Astrocyte of the cerebellum (primary cell): ENCODE measurements at regions not wholly inside any gene's neighbourhood (a gene's known extent, or its start where the extent isn't known, plus 50 kb on each side); places are given as distances from the start of the nearest gene placed in this dataset.

ENCODE experiments used
- DNase-seq: peaks from one replicate; pipeline ENCODE4 v3.0.0-alpha.2; 2011; ENCODE audit warnings: low read depth
- H3K4me3 ChIP-seq: 2 replicates; pipeline ENCODE4 v1.5.1; 2011; ENCODE audit warnings: mild to moderate bottlenecking, low read depth, low read length, moderate library complexity
- CTCF ChIP-seq: IDR thresholded peaks from 2 replicates; pipeline ENCODE4 v1.5.1; 2012; ENCODE audit warnings: low read length, low read depth, moderate library complexity, mild to moderate bottlenecking; ENCODE audit errors: missing control alignments
- in situ Hi-C: cut with HindIII; loops from 2 replicates; pipeline ENCODE4 v1.10.0; 2017; ENCODE audit warnings: low sequenced_read_pairs

GRCh38 chr6:23272536-23272935 lies 703.2 kb downstream of the HDGFL1 start:
- in situ Hi-C loops, result no loop called here
- TF ChIP-seq CTCF, result no peak
- H3K4me3 ChIP-seq, result no peak overlapping the region
- no peak for DNase-seq

- no peak for DNase-seq
- no peak for TF ChIP-seq CTCF
- H3K4me3 ChIP-seq, result no peak overlapping the region
- in situ Hi-C loops, result no loop called here
These were observed 708.3 kb downstream of the HDGFL1 start for GRCh38 chr6:23277521-23278179.

GRCh38 chr6:23278180-23278532 lies 708.8 kb downstream of the HDGFL1 start:
- TF ChIP-seq CTCF, result no peak
- in situ Hi-C loops, result no loop called here
- no peak for DNase-seq
- H3K4me3 ChIP-seq, result no peak overlapping the region

- in situ Hi-C loops, result no loop called here
- no peak for DNase-seq
- H3K4me3 ChIP-seq, result no peak overlapping the region
- no peak for TF ChIP-seq CTCF
These were observed 711.1 kb downstream of the HDGFL1 start for GRCh38 chr6:23280437-23280836.

GRCh38 chr6:23282252-23283021 lies 713.1 kb downstream of the HDGFL1 start:
- no peak overlapping the region for H3K4me3 ChIP-seq
- no peak for TF ChIP-seq CTCF
- in situ Hi-C loops, result no loop called here
- DNase-seq, result no peak

- no peak for TF ChIP-seq CTCF
- no peak overlapping the region for H3K4me3 ChIP-seq
- in situ Hi-C loops, result no loop called here
- no peak for DNase-seq
These were observed 724.3 kb downstream of the HDGFL1 start for GRCh38 chr6:23293653-23294052.
